K562 (cell line): ENCODE measurements at regions not wholly inside any gene's neighbourhood (a gene's known extent, or its start where the extent isn't known, plus 50 kb on each side); places are given as distances from the start of the nearest gene placed in this dataset.

Experiments
- ATAC-seq: fragments of 200-7000 bp; cut with Tn5 transposase; 3 replicates; pipeline ENCODE4 v1.9.1; 2020; ENCODE audit warnings: moderate library complexity
- BruUV-seq: library from RNA; stranded (reverse); fragments of 400-500 nt; replicated peaks from 2 replicates; lab custom pipeline; 2021; lab: Mats Ljungman, UMichigan
- CTCF ChIA-PET: fragments of 300-600 bp; formaldehyde crosslinking; extraction: SDS; loops from one replicate; lab custom pipeline; 2021; ENCODE audit warnings: low intra/inter-chr PET ratio; lab: Yijun Ruan, JAX
- POLR2A ChIA-PET: fragments of 300-600, 350-650 bp; sonication (Branson Sonifier 250); formaldehyde crosslinking; extraction: SDS; loops from one replicate; lab custom pipeline; 2021; ENCODE audit warnings: antibody characterized with exemption, inconsistent platforms; lab: Yijun Ruan, JAX
- DNase-seq, 4 experiments: peaks; one replicate each; pipeline versions ENCODE4 v3.0.0 to v3.0.0-alpha.2; 2011 to 2018; ENCODE audit warnings: low spot score in 3 of 4, mixed read lengths in 3 of 4; ENCODE audit errors: extremely low read depth in 1 of 4
- FAIRE-seq: peaks from 2 replicates; lab custom pipeline; 2011; peaks lifted over from hg19 to GRCh38; lab: Jason Lieb, UNC
- H2AFZ ChIP-seq: 2 replicates; pipeline ENCODE4 v1.6.0; 2011; ENCODE audit warnings: low read depth, low read length, control low read depth, inconsistent platforms
- H3K27ac ChIP-seq: fragments of 200-600 bp; 3 replicates; pipeline ENCODE4 v1.8.0; 2011; ENCODE audit warnings: low read depth, mild to moderate bottlenecking, control low read depth, inconsistent platforms, low read length, moderate library complexity, mixed read lengths; ENCODE audit errors: extremely low read depth
- H3K27me3 ChIP-seq, 2 experiments: fragments of 300-600 bp in 1 of 2; 2 replicates in 1 of 2; 3 replicates in 1 of 2; pipeline versions ENCODE4 v1.6.0 to v1.8.0; 2011; ENCODE audit warnings: inconsistent platforms in 2 of 2, low read length in 2 of 2, mild to moderate bottlenecking in 1 of 2, mixed read lengths in 1 of 2, moderate library complexity in 1 of 2; ENCODE audit not compliant: control insufficient read depth in 2 of 2, insufficient read depth in 2 of 2
- H3K36me3 ChIP-seq: fragments of 300-600 bp; 3 replicates; pipeline ENCODE4 v1.8.0; 2011; ENCODE audit warnings: mild to moderate bottlenecking, low read length, inconsistent platforms; ENCODE audit not compliant: control insufficient read depth, insufficient read depth
- H3K4me1 ChIP-seq, 2 experiments: fragments of 200-600 bp in 1 of 2; replicated peaks in 1 of 2; 2 replicates in 1 of 2; 3 replicates in 1 of 2; pipeline versions ENCODE4 v1.5.1 to v1.8.0; 2011; ENCODE audit warnings: inconsistent platforms in 2 of 2, low read length in 2 of 2, mild to moderate bottlenecking in 1 of 2, mixed read lengths in 1 of 2, moderate library complexity in 1 of 2; ENCODE audit not compliant: control insufficient read depth in 2 of 2, insufficient read depth in 2 of 2
- H3K4me2 ChIP-seq: 2 replicates; pipeline ENCODE4 v1.6.1; 2011; ENCODE audit warnings: low read length, control low read depth, inconsistent platforms, mixed read lengths; ENCODE audit not compliant: insufficient read depth
- H3K4me3 ChIP-seq: fragments of 200-600 bp; sonication (generic), shearing (Covaris generic); 2 replicates; pipeline ENCODE4 v1.5.1; 2016; ENCODE audit warnings: control low read depth, inconsistent platforms
- H3K79me2 ChIP-seq: fragments of 200-600 bp; 3 replicates; pipeline ENCODE4 v1.8.0; 2011; ENCODE audit warnings: low read length, inconsistent platforms; ENCODE audit not compliant: control insufficient read depth, insufficient read depth
- H3K9ac ChIP-seq, 2 experiments: 2 replicates each; pipeline versions ENCODE4 v1.6.0 to v1.6.1; 2011; ENCODE audit warnings: low read depth in 2 of 2, low read length in 2 of 2, control low read depth in 1 of 2, inconsistent platforms in 1 of 2, mild to moderate bottlenecking in 1 of 2, mixed read lengths in 1 of 2; ENCODE audit not compliant: insufficient read depth in 1 of 2
- H3K9me1 ChIP-seq: one replicate; pipeline ENCODE4 v1.6.0; 2011; ENCODE audit warnings: inconsistent platforms, mild to moderate bottlenecking, low read length, moderate library complexity; ENCODE audit not compliant: control insufficient read depth, insufficient read depth
- H3K9me3 ChIP-seq: replicated peaks from 2 replicates; pipeline ENCODE4 v1.5.1; 2011; ENCODE audit warnings: low read depth, low read length, inconsistent platforms; ENCODE audit not compliant: control insufficient read depth, insufficient read depth
- H4K20me1 ChIP-seq: replicated peaks from 2 replicates; pipeline ENCODE4 v1.6.1; 2011; ENCODE audit warnings: low read length, inconsistent platforms, mixed read lengths; ENCODE audit not compliant: control insufficient read depth, insufficient read depth
- FOXM1 ChIP-seq, 2 experiments: fragments of 450-650 bp in 1 of 2; sonication (generic) in 1 of 2; formaldehyde crosslinking in 1 of 2; IDR thresholded peaks; 2 replicates each; pipeline versions ENCODE4 v1.6.1 to v1.9.0; 2017 to 2022; ENCODE audit warnings: low read depth in 2 of 2, mild to moderate bottlenecking in 2 of 2, missing genetic modification reagents in 1 of 2, moderate library complexity in 1 of 2
- GABPA ChIP-seq: fragments of 200-800 bp; sonication (Bioruptor generic); conservative IDR thresholded peaks from 2 replicates; pipeline ENCODE4 v1.6.1; 2016; ENCODE audit warnings: low read depth, missing genetic modification characterization, missing compliant biosample characterization
- WGBS: fragments of 100-300 bp; shearing (Covaris generic); methylation state at CpG from one replicate; pipeline ENCODE4 v1.1.6; 2016; ENCODE audit warnings: low coverage, mixed read lengths; ENCODE audit not compliant: insufficient coverage; ENCODE audit errors: missing lambda C conversion rate; 5-methylcytosine and 5-hydroxymethylcytosine counted together
- in situ Hi-C: fragments of 300-500 bp; cut with MboI; formaldehyde crosslinking; loops from 4 replicates; pipeline ENCODE4 v1.15.0; 2018; ENCODE audit warnings: inconsistent platforms, mixed read lengths
- intact Hi-C: fragments of 100-400 bp; cut with micrococcal nuclease; formaldehyde crosslinking; loops from 2 replicates; pipeline ENCODE4 v1.14.2; 2022
- TF ChIP-seq, protein P1 (sequence below): fragments of 250-450 bp; sonication (Bioruptor Pico); IDR thresholded peaks from 2 replicates; pipeline ENCODE4 v1.5.0; 2022; ENCODE audit warnings: mild to moderate bottlenecking

DNA sequence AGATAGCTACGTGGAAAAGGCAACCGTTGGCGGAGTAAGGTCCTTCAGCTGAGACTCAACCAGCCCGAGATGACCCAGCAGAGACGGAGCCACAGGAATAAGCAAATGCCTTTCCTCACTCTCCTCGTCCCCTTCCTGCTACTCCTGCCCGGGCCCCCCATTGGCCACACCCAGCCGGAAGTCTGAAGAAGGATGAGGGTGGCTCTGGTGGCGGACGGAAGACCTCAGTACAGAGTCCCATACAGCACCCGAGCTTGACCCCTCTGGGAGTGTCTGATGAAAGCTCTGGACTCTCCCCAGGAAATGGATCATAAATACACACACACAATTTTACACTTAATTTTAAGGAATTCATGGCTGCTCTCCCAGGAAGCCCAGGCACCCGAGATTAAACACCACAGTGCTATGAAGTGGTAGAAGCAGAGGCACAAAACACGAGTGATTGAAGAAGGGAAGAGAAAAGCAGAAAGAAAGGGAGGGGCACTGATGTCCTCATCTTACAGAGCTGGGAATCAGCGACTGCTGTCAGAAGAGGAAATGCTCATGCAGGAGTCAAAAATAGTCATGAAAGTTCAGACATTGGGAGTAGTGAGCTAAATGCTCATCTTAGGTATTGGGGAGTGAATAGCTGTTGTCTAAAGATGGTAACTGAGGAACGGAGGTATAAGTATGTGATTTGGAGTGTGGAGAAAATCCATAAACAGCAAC is 125.6 kb downstream of the BANF2 start:
- H3K9me3 ChIP-seq: no peaks in the 10 kb centered on the region
- FAIRE-seq: no peak
- 0 out of 2 replicates have a peak overlapping the region, but pooled peaks have one; percentile 40 for H2AFZ ChIP-seq
- WGBS: 16% methylated on average over 11 of the region's 15 CpGs
- H3K9ac ChIP-seq: no peak overlapping the region
- H3K4me1 ChIP-seq: no peaks in the 10 kb centered on the region
- no peak overlapping the region for H3K4me2 ChIP-seq
- no peaks in the 10 kb centered on the region for H3K36me3 ChIP-seq
- H3K27ac ChIP-seq: no peak overlapping the region
- DNase-seq: peak in 3 of 4 experiments; percentile 10 to 13 (median 11)
- in situ Hi-C loops: no loop called here
- H3K9me1 ChIP-seq: no peaks in the 10 kb centered on the region
- no peaks in the 10 kb centered on the region for H3K79me2 ChIP-seq
- intact Hi-C loops: no loop called here
- no TSS peak for BruUV-seq
- no peaks in the 10 kb centered on the region for H4K20me1 ChIP-seq
- ATAC-seq: peak; percentile 64
- no peak overlapping the region for H3K4me3 ChIP-seq
- TF ChIP-seq FOXM1 (IDR thresholded peaks at IDR 0.05; ENCODE audit: low read depth) (no peak), FOXM1 (CRISPR knock-in tag; IDR thresholded peaks at IDR 0.05; ENCODE audit: low read depth) (no peak), GABPA (tag) (0 out of 2 replicates have a peak, but pooled peaks have one; percentile 23)
- TF ChIP-seq, protein P1, sequence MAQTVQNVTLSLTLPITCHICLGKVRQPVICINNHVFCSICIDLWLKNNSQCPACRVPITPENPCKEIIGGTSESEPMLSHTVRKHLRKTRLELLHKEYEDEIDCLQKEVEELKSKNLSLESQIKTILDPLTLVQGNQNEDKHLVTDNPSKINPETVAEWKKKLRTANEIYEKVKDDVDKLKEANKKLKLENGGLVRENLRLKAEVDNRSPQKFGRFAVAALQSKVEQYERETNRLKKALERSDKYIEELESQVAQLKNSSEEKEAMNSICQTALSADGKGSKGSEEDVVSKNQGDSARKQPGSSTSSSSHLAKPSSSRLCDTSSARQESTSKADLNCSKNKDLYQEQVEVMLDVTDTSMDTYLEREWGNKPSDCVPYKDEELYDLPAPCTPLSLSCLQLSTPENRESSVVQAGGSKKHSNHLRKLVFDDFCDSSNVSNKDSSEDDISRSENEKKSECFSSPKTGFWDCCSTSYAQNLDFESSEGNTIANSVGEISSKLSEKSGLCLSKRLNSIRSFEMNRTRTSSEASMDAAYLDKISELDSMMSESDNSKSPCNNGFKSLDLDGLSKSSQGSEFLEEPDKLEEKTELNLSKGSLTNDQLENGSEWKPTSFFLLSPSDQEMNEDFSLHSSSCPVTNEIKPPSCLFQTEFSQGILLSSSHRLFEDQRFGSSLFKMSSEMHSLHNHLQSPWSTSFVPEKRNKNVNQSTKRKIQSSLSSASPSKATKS (CRISPR knock-in tag): no peak
- POLR2A ChIA-PET: interaction anchor here (0.9 kb wide), 1 partner anchor 17 kb away, joined by 4 read pairs; no protein-coding TSS in a partner anchor
- CTCF ChIA-PET: no interaction called here
- H3K27me3 ChIP-seq: peaks cover 0 to 10% of the 10 kb centered on the region in 2 experiments; a peak in 2 of 5 replicates
